HK-2 (cell line): ENCODE measurements at regions not wholly inside any gene's neighbourhood (a gene's known extent, or its start where the extent isn't known, plus 50 kb on each side); places are given as distances from the start of the nearest gene placed in this dataset.
"Not testable (repeated sequence)": the region's sequence is repeated elsewhere in the genome, so short reads cannot be mapped to it uniquely, and the experiment has no call there.

ENCODE experiments used
- DNase-seq: peaks from one replicate; pipeline ENCODE4 v3.0.0-alpha.2; 2018; ENCODE audit not compliant: unreplicated experiment

DNA sequence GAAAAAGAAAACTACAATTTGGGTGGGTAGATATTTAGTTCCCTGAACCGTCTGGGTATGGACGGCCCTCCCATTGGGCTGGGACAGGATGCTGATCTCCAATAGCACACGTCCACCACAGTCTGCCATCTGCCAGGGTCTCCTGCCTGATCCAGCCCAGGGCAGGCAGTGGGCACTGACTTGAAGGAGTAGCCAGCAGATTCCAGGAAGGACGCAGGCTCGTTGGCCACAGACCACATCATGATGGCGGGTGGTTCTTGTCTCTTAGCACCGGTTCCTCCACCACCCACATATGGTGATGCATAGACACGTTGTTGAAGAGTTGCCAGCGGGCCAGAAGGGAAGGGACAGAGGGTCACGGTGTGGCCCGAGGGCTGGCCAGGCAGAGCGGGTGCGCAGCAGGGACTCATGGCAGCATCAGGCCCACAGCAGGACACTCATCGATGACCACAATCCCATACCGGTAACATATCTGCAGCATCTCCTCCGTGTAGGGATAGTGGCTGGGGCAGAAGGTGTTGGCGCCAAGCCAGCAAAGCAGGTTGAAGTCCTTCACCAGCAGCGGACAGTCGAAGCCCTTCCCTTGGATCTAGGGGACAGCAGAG is 155.8 kb upstream of the FAM174A start:
- DNase-seq = not testable (repeated sequence)

GRCh38 chr5:100364757-100365478 is 170.3 kb upstream of the FAM174A start:
- DNase-seq = not testable (repeated sequence)

DNA sequence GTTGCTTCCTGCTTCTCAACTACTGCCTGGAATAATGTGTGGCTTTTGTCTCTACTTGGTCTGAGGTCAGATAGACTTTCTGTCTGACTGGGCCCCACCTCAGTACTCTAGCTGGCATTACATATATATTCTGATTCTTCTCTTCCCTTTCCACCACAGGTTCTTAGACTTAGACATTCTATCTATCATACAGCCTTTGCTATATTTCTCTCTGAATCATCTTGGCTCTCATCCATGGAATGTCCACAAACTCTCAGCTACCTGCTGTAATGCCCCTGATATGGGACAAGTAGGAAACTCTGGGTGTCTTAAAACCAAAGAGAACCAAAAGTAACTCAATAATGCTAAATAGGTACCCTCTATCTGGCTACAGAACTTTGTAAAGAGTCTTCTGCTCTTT is 170.8 kb upstream of the FAM174A start:
- not testable (repeated sequence) for DNase-seq

DNA sequence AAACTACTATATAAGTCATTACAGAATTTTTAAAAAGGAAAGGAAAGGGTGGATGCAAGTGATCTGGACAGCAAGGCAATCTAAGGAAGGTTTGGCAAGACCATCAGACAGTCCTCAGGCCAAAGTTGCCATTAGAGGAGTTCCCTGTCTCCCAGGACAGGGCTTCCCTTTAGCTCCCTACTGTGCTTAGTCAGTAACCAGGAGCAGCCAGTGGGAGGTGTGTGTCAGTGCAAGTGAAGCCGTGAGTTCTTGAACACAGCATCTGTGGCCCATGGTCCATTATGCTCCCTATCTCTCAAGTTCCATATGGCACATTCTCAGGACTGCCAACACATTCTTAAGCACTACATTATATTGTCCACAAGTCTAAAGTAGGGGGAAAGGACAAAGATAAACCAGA is 175.2 kb upstream of the FAM174A start:
- not testable (repeated sequence) for DNase-seq

- DNase-seq = not testable (repeated sequence)
Observed at GRCh38 chr5:100346269-100346668, 188.9 kb upstream of the FAM174A start.

- not testable (repeated sequence) for DNase-seq
Observed at GRCh38 chr5:100341485-100341884, 193.7 kb upstream of the FAM174A start.

- no peak for DNase-seq
Observed at GRCh38 chr5:100322483-100322882, 212.7 kb upstream of the FAM174A start.

DNA sequence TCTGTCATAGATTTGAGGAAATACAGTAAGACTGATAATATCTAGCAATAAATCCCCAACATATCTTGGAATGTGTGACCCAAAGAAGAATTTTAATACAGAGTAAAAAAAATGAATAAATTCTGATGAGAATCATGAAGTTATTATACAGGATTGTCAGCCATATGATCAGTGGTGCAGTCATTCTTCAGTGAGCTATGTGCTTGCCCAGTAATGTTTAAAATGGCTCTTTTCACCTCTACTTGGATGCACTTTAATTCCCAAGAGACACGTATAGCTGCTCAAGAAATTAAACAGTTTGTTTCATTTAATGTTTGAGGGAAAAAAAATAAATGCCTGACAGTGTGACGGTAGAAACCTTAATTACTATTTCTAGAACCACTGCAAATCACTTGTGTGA is 215.3 kb upstream of the FAM174A start:
- DNase-seq = no peak

DNA sequence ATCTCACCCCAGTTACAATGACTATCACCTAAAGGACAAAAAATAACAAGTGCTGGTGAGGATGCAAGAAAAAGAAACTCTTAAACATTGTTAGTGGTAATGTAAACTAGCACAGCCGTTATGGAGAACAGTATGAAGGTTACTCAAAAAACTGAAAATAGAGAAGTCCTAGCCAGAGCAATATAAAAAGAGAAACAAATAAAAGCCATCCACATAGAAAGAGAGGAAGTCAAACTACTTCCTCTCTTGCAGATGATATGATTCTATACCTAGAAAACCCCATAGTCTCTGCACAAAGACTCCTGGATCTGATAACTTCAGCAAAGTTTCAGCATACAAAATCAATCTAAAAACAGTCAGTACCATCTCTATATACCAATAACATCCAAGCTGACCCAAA is 221.5 kb upstream of the FAM174A start:
- no peak for DNase-seq

DNA sequence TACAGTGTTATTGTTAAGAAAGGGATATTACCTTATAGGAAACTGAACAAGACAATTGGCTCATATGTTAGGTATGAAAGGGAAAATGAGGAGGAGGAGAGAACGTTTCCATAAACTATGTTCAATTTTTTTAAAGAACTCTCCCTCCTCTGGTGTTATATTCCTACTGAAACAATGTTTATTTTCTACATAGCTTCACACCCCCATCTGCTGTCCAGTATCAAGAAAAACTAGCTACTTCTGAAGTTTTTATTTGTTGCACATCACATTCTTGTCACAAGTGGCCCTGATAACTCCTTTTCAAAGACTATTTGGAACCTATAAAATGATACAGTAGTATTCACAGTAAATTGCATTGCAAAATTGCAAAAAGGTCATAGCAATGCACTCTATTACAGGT is 223.4 kb upstream of the FAM174A start:
- no peak for DNase-seq

- no peak for DNase-seq
Observed at GRCh38 chr5:100306000-100306399, 229.2 kb upstream of the FAM174A start.

GRCh38 chr5:100303216-100303615 is 232.0 kb upstream of the FAM174A start:
- DNase-seq = no peak

GRCh38 chr5:100299261-100299660 is 235.9 kb upstream of the FAM174A start:
- no peak for DNase-seq

- no peak for DNase-seq
Observed at GRCh38 chr5:100276071-100276470, 259.1 kb upstream of the FAM174A start.

GRCh38 chr5:100275631-100276030 is 259.5 kb upstream of the FAM174A start:
- DNase-seq = no peak

DNA sequence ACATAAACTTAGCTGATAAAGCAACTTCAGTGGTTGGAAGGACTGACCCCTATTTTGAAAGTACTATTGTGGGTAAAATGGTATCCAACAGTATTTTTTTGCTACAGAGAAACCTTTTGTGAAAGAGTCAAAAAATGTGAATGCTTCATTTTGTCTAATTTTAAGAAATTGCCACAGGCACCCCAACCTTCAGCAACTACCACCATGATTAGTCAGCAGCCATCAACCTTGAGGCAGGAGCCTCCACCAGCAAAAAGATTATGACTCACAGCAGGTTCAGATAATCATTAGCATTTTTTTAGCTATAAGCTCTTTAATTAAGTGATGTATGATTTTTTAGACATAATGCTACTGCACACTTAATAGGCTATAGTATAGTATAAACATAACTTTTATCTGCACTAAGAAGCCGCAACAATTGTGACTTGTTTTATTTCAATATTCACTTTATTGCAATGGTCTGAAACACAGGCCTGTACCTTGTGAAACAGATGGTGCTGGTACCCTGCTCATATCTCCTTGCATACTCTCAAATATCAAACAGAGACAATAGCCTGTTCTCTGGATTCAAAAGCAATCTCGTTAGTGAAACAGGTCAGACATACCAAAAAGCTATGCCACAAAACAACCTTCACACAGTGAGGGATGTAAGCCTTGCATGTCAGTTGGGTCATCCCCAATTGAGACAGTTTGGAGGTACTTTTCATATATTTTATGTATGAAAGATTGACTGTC is 261.2 kb upstream of the FAM174A start:
- no peak for DNase-seq

GRCh38 chr5:100270023-100270771 is 265.0 kb upstream of the FAM174A start:
- DNase-seq = no peak

DNA sequence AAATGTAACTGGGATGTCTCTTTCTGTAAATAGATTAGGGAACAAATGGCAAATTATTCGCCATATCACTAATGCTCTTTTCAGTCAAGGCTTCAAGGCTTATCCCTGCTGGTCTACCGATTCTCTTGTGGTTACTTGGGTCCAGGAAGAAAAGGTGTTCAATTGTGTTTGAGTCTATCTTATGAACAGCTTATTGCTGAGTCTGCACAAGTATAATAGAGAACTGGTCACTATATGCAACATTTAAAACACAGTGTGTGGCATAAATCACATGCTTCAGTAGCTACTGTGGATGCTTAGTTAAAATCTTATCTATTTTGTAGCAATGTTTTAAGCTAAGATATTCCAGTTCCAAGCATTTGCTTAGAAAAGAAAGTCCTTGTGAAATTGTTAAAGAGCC is 274.2 kb upstream of the FAM174A start:
- DNase-seq = no peak

GRCh38 chr5:100252944-100253343 is 282.2 kb upstream of the FAM174A start:
- DNase-seq = no peak

- no peak for DNase-seq
Observed at GRCh38 chr5:100252037-100252436, 283.1 kb upstream of the FAM174A start.

GRCh38 chr5:100249884-100250269 is 285.3 kb upstream of the FAM174A start:
- no peak for DNase-seq

DNA sequence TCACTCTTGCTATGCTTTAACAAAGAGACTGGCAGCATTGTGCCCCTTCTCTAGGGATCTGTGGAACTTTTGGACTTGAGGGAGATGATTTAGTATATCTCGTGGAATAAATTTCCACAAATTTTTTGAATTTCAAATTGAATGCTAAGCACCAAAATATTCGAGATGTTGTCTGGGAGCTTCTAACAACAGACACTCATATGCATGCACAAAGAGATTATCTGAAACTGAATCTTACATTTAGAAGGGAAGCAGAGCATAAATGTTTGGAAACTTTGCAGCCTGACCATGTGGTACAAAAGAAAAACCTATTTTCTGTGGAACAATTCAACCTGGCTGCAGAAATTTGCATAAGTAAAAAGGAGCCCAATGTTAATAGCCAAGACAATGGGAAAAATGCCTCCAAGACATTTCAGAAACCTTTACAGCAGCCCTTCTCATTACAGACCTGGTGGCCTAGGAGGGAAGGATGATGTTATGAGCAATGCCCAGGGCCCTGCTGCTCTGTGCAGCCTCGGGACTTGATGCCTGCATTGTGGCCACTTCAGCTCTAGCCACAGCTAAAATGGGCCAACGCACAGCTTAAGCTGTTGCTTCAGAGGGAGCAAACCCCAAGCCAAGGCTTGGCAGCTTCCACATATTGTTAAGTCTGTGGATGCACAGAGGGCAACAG is 285.8 kb upstream of the FAM174A start:
- DNase-seq = no peak
